Fibroblast of pulmonary artery (primary cell): ENCODE measurements at regions not wholly inside any gene's neighbourhood (a gene's known extent, or its start where the extent isn't known, plus 50 kb on each side); places are given as distances from the start of the nearest gene placed in this dataset.
"Not testable (repeated sequence)": the region's sequence is repeated elsewhere in the genome, so short reads cannot be mapped to it uniquely, and the experiment has no call there.

ENCODE experiments used
- DNase-seq: peaks from one replicate; pipeline ENCODE4 v3.0.0-alpha.2; 2010; ENCODE audit warnings: low read depth
- H3K4me3 ChIP-seq: replicated peaks from 2 replicates; pipeline ENCODE4 v1.5.1; 2011; ENCODE audit warnings: low read depth, mild to moderate bottlenecking, control low read depth, low read length, moderate library complexity
- CTCF ChIP-seq: IDR thresholded peaks from 2 replicates; pipeline ENCODE4 v1.5.1; 2011; ENCODE audit warnings: mild to moderate bottlenecking, control low read depth, low read length, inconsistent platforms; ENCODE audit errors: missing control alignments

- H3K4me3 ChIP-seq, result no peak overlapping the region
- DNase-seq, result no peak
- no peak for TF ChIP-seq CTCF
Measured at GRCh38 chr2:59850554-59850953, 702.9 kb downstream of the BCL11A start.

GRCh38 chr2:59833941-59834340, 719.5 kb downstream of the BCL11A start:
- DNase-seq, result no peak
- TF ChIP-seq CTCF, result no peak

GRCh38 chr2:59830601-59831000, 722.9 kb downstream of the BCL11A start:
- DNase-seq, result no peak
- TF ChIP-seq CTCF, result no peak
- H3K4me3 ChIP-seq, result no peak overlapping the region

More at GRCh38 chr2:59833941-59834340, 719.5 kb downstream of the BCL11A start:
- no peak overlapping the region for H3K4me3 ChIP-seq

GRCh38 chr2:59827677-59828076, 725.8 kb downstream of the BCL11A start:
- no peak overlapping the region for H3K4me3 ChIP-seq
- DNase-seq, result no peak
- no peak for TF ChIP-seq CTCF

GRCh38 chr2:59826177-59826576, 727.3 kb downstream of the BCL11A start:
- TF ChIP-seq CTCF, result no peak
- H3K4me3 ChIP-seq, result no peak overlapping the region
- DNase-seq, result no peak

- no peak for TF ChIP-seq CTCF
- DNase-seq, result no peak
- no peak overlapping the region for H3K4me3 ChIP-seq
Measured at GRCh38 chr2:59824314-59824713, 729.1 kb downstream of the BCL11A start.

- DNase-seq, result no peak
- H3K4me3 ChIP-seq, result no peak overlapping the region
- no peak for TF ChIP-seq CTCF
Measured at GRCh38 chr2:59816075-59816474, 737.4 kb downstream of the BCL11A start.

GRCh38 chr2:59810283-59810682, 743.2 kb downstream of the BCL11A start:
- not testable (repeated sequence) for DNase-seq, H3K4me3 ChIP-seq
